CD4-positive, alpha-beta T cell treated with Interferon alpha-2 for 1 hour (primary cell): ENCODE measurements at regions not wholly inside any gene's neighbourhood (a gene's known extent, or its start where the extent isn't known, plus 50 kb on each side); places are given as distances from the start of the nearest gene placed in this dataset.

Experiments
- DNase-seq, 2 donors: peaks; one replicate each; pipeline ENCODE4 v3.0.0-alpha.2; 2020 to 2022

GRCh38 chr4:107312366-107312765, 276.3 kb upstream of the DKK2 start:
- no peak for DNase-seq

DNA sequence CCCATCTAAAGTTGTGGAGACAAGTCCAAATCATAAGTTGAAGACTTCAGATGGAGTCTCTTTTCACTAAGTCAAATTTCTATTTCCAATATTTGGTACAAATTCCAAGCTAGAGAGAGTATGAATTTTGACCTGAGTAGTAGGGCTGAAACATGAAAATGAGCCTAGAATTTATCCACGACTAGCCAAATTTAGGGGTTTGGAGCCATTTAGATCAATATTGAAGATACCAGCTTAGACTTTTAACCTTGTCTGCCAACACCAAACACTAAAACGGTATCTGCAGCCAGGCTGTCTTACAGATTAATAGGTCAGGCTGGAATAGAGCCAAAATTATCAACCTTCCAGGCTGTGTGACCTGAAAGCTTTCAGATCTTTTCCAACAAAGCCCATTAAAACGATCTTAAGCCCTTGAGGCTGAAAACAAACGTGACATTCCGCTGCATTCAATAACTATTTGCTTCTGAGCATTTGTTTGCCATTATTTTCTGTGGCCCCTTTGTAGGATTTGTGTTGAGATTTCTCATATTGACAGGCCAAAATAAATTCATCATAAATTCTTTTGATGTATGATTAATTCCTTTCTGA, 268.7 kb upstream of the DKK2 start:
- no peak for DNase-seq

DNA sequence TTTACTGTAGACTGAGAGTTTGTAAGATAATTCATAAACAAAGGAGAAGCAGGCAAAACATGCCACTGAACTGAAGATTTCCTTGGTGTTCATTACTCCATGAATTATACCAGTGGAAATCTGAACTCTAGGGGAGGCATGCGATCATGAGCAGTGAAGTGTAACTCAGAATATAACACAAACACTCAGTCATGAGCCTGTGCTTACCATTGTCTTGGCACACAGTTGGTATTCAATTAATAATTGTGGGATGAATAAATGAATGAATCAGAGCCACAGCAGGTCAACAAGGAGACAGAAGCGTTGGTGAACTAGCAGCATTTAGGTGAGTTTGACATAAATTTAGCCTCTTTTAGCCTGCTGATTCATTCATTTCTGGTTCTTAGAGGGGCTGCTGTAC, 263.5 kb upstream of the DKK2 start:
- no peak for DNase-seq

GRCh38 chr4:107292979-107293378, 256.9 kb upstream of the DKK2 start:
- no peak for DNase-seq

GRCh38 chr4:107283587-107284559, 247.8 kb upstream of the DKK2 start:
- no peak for DNase-seq

DNA sequence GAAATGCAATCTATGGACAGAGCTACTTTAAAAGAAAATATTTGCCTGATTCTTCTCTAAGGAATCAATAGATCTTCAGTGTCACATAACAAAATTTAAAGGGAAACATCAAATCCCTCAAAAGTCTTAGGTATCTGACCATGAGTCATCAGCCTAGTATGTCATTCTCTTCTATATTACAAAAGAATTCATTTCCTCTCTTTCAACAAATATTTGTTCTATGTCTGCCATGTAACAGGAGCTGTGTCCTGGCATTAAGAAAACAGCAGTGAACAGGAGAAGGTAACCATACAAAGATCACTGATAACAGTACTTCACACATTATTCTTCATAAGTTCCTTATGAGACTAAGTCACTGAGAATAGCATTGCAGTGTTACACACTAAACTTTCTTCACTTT, 243.6 kb upstream of the DKK2 start:
- DNase-seq = no peak

DNA sequence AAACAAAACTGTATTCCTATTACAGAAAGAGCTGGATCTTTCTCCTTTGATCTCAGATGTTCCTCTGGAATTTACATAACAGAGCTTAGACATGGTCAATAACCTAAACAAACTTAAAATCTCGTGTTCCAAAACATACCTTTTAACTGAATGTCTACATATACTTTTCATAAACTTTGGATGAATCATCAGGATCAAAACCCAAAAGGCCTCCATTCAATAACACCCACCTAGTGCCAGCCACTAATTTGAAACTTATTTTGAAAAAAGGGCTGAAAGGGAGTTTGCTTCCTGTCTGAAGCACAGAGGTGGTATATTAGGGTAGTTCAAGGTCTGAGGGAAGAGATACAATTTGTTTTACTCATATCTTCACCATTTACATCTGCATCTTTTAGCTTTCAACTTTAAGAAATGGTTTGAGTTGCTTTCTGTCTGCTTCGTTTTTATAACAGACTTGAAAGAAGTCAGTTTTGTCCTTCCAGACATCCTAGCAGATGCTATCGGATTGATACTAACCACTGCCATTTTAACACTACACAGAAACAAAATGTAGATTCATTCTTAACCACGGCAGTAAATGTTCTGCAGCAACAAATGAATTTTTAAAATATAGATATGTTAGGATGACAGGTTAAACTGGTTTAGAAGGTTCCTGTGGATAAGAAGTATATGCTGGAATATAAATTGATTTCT, 242.8 kb upstream of the DKK2 start:
- DNase-seq = no peak

DNA sequence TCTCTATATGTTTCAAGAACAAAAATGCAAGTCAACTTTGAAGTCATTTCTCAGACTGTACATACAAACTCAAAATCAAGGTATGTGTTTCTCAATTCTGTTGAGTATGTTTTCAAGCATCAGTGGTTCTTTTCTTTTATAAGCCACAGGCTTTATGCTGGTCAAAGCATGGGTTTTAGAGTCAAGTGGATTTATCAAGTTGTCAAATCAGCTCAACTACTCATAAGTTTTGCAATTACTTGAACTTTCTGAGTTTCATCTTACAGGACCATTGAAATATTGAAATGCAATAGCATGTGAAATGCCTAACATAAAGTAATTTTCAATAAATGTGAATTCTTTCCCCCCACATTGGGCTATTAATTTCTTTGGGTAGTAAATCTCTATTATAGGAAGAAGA, 239.9 kb upstream of the DKK2 start:
- DNase-seq = no peak

- no peak for DNase-seq
Measured at GRCh38 chr4:107275225-107275624, 239.1 kb upstream of the DKK2 start.

- DNase-seq = no peak
Measured at GRCh38 chr4:107270614-107271013, 234.5 kb upstream of the DKK2 start.

DNA sequence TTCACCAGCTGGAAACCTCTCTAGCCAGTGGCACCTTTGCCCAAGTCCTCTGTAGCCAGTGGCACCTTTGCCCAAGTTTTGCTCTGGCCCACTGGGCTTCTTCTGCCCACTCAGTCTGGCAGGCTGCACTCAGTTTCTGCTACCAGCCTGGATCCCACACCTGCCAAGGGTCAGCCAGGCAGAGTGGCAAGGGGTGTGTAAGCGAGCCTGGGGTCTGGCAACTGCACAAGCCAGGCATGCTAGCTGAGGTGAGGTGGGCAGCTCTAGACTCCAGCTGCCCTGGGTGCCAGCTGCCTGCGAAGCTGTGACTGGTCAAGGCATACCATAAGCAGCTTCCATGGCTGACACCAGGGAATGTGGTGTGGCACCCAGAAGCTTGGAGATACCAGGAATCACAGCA, 233.1 kb upstream of the DKK2 start:
- DNase-seq = no peak

- no peak for DNase-seq
Measured at GRCh38 chr4:107265859-107266258, 229.7 kb upstream of the DKK2 start.

DNA sequence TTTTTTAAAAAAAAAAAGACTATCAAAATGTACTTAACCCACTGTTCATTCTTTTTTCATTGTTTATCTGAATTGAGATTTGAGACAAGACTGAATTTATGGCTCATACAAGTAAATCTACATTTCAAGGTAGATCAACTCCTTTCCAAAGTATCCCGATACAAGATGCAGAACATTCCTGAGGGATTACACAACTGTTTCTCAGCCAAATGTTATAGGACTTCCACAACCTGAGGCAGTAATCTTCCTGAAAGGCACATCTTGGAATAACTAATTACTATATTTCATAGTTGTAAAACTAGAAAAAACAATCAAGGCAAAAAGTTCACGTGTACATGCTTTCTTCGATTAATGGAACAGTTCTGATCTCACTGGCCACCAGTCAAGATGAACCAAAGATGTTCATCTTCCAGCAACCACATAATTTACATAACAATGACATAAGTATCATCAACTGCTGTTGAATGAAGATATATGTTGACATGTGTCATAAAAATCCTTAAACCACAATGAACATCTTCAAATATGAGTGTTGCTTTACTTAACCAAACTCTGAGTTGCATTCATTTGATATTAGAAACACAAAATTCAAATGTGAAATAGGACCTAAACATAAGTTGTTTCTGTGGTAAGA, 225.2 kb upstream of the DKK2 start:
- DNase-seq = no peak

DNA sequence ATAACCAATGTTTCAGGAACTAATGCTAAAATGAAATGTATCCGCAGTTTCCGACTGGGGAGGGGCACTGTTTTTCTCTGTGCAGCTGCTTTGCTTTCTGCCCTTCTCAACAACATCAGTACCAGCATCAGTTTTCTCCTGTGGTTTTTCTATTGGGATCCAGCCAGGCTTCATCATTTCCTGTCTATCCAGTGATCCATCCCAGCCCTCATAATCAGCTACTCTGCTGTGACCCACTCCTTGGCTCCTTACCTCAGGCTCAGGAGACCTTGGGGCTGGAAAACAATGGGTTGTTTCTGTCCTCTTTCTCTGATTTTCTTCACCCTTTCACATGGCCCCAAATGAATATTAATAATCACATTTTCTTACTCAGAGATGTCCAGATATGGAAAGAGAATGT, 222.2 kb upstream of the DKK2 start:
- no peak for DNase-seq

- no peak for DNase-seq
Measured at GRCh38 chr4:107255596-107255995, 219.5 kb upstream of the DKK2 start.

DNA sequence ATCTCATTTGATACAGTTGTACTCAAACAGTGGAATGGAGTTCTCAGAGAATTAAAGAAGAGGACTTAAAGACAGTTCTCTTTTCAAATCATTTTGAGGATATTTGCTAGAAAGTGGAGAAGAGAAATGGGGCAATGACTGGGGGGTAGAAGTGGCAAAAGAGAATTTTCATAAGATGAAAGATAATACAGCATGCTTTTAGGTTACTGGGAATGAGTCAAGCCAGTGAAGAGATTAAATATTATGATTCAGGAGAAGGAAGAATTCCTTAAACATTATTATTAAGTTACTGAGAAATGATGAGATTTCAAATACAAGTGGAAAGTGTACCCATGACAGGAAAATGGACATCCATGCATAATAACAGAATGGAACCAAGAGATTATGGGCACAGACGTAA, 219.0 kb upstream of the DKK2 start:
- no peak for DNase-seq

GRCh38 chr4:107253579-107254068, 217.5 kb upstream of the DKK2 start:
- no peak for DNase-seq

GRCh38 chr4:107253090-107253489, 217.0 kb upstream of the DKK2 start:
- DNase-seq = no peak

GRCh38 chr4:107252571-107252970, 216.5 kb upstream of the DKK2 start:
- DNase-seq = no peak

DNA sequence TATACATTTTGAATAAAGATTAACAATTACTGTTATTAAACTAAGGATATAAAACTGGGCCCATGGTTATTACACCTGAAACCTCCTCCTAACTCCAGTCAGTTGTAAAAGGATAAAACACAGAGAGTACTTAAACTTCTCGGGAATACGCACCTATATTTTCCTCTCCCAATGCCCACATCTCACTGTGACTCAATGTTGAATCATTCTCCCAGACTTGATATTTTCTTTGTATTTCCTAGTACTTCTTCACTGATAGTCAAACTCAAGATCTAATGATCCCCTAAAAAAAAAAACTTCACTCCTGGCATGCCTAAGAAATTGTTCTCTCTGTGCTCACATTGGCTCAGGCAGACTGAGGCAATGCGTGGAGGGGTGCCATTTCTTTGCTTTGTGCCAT, 212.5 kb upstream of the DKK2 start:
- no peak for DNase-seq

- DNase-seq = no peak
Measured at GRCh38 chr4:107247738-107248137, 211.6 kb upstream of the DKK2 start.

DNA sequence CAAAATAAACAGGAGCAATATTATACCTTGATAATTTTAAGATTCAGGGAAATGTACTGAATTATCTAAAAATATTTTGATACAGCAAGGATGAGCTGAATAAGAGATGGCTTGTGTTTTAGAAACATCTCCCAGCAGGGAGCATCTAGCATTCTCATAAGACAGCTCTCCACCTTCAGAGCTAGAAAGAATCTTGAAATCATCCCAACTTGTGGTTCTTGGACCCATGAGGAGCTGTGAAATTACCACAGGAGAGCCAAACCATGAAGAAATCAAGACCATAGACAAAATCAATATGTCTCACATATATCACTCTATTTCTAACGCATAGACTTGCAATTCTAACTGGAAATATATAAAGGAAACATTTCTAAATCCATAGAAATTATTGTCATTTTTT, 210.6 kb upstream of the DKK2 start:
- no peak for DNase-seq

DNA sequence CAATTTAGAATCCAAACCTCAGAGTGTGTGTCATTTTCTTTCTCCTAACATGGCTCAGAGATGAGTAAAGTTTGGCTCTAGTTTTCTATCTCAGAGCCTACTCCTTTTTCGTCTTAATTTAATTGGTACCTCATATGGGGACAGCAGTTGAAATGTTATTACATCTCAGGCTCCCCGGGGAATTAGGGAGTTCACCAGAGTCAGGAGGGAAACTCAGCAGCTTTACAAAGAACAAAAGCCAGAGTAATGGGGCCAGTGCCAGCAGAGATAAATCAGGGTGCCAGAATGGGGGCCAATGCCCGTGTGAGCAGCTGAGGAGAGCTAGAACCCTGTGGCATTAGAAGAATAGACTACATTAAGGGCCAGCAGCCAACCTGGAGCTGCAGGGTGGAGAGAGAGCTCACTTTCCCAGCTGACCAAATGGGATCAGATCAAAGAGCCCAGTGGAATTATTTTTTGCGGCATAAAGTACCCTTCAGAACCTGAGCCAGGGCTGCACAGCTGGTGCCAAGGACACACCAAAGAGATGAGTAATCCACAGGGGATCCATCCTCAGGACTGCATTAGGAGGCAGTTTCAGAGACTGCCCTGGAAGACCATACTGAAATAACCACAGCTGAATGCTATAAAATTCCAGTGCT, 207.1 kb upstream of the DKK2 start:
- no peak for DNase-seq
